GM18511 (cell line): ENCODE measurements at regions not wholly inside any gene's neighbourhood (a gene's known extent, or its start where the extent isn't known, plus 50 kb on each side); places are given as distances from the start of the nearest gene placed in this dataset.

Source experiments
- ATAC-seq: cut with Tn5 transposase; IDR thresholded peaks from one replicate; pipeline ENCODE4 v1.9.1; 2021; ENCODE audit warnings: mild to moderate bottlenecking, moderate library complexity; ENCODE audit not compliant: unreplicated experiment

GRCh38 chr12:89111964-89112363 is 240.3 kb downstream of the DUSP6 start:
- no peak for ATAC-seq

- ATAC-seq, result no peak
These were observed 244.0 kb downstream of the DUSP6 start for GRCh38 chr12:89108265-89108664.

GRCh38 chr12:89106950-89107349 is 245.4 kb downstream of the DUSP6 start:
- ATAC-seq, result no peak

GRCh38 chr12:89105243-89105642 is 247.1 kb downstream of the DUSP6 start:
- ATAC-seq, result no peak

- no peak for ATAC-seq
These were observed 248.5 kb downstream of the DUSP6 start for GRCh38 chr12:89103831-89104230.

GRCh38 chr12:89101440-89101839 is 250.9 kb downstream of the DUSP6 start:
- no peak for ATAC-seq

- no peak for ATAC-seq
These were observed 253.7 kb downstream of the DUSP6 start for GRCh38 chr12:89098441-89099112.

- no peak for ATAC-seq
These were observed 260.0 kb downstream of the DUSP6 start for GRCh38 chr12:89092297-89092696.

GRCh38 chr12:89091293-89091841 is 260.9 kb downstream of the DUSP6 start:
- no peak for ATAC-seq

GRCh38 chr12:89089264-89089663 is 263.0 kb downstream of the DUSP6 start:
- no peak for ATAC-seq

- no peak for ATAC-seq
These were observed 264.4 kb downstream of the DUSP6 start for GRCh38 chr12:89087876-89088275.

GRCh38 chr12:89087149-89087825 is 265.0 kb downstream of the DUSP6 start:
- ATAC-seq, result no peak

GRCh38 chr12:89085421-89085820 is 266.9 kb downstream of the DUSP6 start:
- ATAC-seq, result no peak

- ATAC-seq, result no peak
These were observed 267.6 kb downstream of the DUSP6 start for GRCh38 chr12:89084751-89085150.

GRCh38 chr12:89083491-89083890 is 268.8 kb downstream of the DUSP6 start:
- ATAC-seq, result no peak

- ATAC-seq, result no peak
These were observed 269.9 kb downstream of the DUSP6 start for GRCh38 chr12:89082370-89082753.

GRCh38 chr12:89081719-89082369 is 270.5 kb downstream of the DUSP6 start:
- ATAC-seq, result no peak

GRCh38 chr12:89080793-89081465 is 271.4 kb downstream of the DUSP6 start:
- ATAC-seq, result no peak

- no peak for ATAC-seq
These were observed 276.3 kb downstream of the DUSP6 start for GRCh38 chr12:89075880-89076540.

- no peak for ATAC-seq
These were observed 278.6 kb downstream of the DUSP6 start for GRCh38 chr12:89073659-89074058.

GRCh38 chr12:89073027-89073398 is 279.3 kb downstream of the DUSP6 start:
- ATAC-seq, result no peak
